EH (cell line): ENCODE measurements at regions not wholly inside any gene's neighbourhood (a gene's known extent, or its start where the extent isn't known, plus 50 kb on each side); places are given as distances from the start of the nearest gene placed in this dataset.

Experiments used
- DNase-seq: peaks from one replicate; pipeline ENCODE4 v3.0.0-alpha.2; 2015; ENCODE audit warnings: low read depth

GRCh38 chr6:156053626-156054025, 598.0 kb upstream of the NOX3 start:
- DNase-seq: no peak

- no peak for DNase-seq
Measured at GRCh38 chr6:156046841-156047449, 591.3 kb upstream of the NOX3 start.

- no peak for DNase-seq
Measured at GRCh38 chr6:156046268-156046665, 590.6 kb upstream of the NOX3 start.

GRCh38 chr6:156045401-156046267, 590.0 kb upstream of the NOX3 start:
- no peak for DNase-seq

- no peak for DNase-seq
Measured at GRCh38 chr6:156033598-156033997, 578.0 kb upstream of the NOX3 start.

GRCh38 chr6:156031516-156031915, 575.9 kb upstream of the NOX3 start:
- no peak for DNase-seq

GRCh38 chr6:156030053-156030452, 574.4 kb upstream of the NOX3 start:
- DNase-seq: no peak

- no peak for DNase-seq
Measured at GRCh38 chr6:156029286-156029985, 573.8 kb upstream of the NOX3 start.

- DNase-seq: peak; percentile 73
Measured at GRCh38 chr6:156028335-156029131, 572.9 kb upstream of the NOX3 start.

GRCh38 chr6:156027248-156027626, 571.6 kb upstream of the NOX3 start:
- DNase-seq: no peak

- DNase-seq: no peak
Measured at GRCh38 chr6:156026486-156027247, 571.0 kb upstream of the NOX3 start.

- DNase-seq: no peak
Measured at GRCh38 chr6:156024339-156024738, 568.7 kb upstream of the NOX3 start.

- DNase-seq: peak; percentile 88
Measured at GRCh38 chr6:156021746-156022396, 566.2 kb upstream of the NOX3 start.

- peak; percentile 88 for DNase-seq
Measured at GRCh38 chr6:156017838-156018237, 562.2 kb upstream of the NOX3 start.

GRCh38 chr6:156016186-156016976, 560.7 kb upstream of the NOX3 start:
- no peak for DNase-seq

GRCh38 chr6:156013155-156013554, 557.5 kb upstream of the NOX3 start:
- DNase-seq: peak; percentile 7

GRCh38 chr6:156009656-156010055, 554.0 kb upstream of the NOX3 start:
- no peak for DNase-seq

- no peak for DNase-seq
Measured at GRCh38 chr6:156004796-156005195, 549.2 kb upstream of the NOX3 start.

- DNase-seq: no peak
Measured at GRCh38 chr6:155996151-155996550, 540.5 kb upstream of the NOX3 start.

GRCh38 chr6:155995281-155995680, 539.6 kb upstream of the NOX3 start:
- no peak for DNase-seq
